ENCODE measurements at regions not wholly inside any gene's neighbourhood (a gene's known extent, or its start where the extent isn't known, plus 50 kb on each side); places are given as distances from the start of the nearest gene placed in this dataset.

DNA sequence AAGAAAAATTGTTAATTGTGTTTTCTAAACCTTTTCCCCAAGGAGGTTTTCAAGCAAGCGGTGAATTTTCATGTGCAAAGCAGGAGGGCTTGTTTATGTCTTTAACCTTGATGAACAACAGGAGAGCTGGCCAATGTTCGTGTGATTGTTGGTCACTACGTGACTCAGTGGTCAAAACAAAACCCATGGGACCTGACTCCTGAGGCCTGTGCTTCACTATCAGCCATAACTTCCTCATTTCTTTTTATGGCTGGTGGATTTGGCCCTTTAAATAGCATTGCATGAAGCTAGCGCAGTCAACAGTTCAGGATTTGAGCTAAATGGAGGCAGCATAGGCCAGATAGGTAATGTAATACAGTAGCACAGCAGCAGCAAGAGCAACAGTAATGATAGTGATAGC, 80.5 kb downstream of the MID1IP1 start:
- TF ChIP-seq, protein P1, sequence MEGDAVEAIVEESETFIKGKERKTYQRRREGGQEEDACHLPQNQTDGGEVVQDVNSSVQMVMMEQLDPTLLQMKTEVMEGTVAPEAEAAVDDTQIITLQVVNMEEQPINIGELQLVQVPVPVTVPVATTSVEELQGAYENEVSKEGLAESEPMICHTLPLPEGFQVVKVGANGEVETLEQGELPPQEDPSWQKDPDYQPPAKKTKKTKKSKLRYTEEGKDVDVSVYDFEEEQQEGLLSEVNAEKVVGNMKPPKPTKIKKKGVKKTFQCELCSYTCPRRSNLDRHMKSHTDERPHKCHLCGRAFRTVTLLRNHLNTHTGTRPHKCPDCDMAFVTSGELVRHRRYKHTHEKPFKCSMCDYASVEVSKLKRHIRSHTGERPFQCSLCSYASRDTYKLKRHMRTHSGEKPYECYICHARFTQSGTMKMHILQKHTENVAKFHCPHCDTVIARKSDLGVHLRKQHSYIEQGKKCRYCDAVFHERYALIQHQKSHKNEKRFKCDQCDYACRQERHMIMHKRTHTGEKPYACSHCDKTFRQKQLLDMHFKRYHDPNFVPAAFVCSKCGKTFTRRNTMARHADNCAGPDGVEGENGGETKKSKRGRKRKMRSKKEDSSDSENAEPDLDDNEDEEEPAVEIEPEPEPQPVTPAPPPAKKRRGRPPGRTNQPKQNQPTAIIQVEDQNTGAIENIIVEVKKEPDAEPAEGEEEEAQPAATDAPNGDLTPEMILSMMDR (IDR thresholded peaks at IDR 0.05) = no peak
- TF ChIP-seq POLR2A (IDR thresholded peaks at IDR 0.05) = no peak

Measured in uterus (tissue), 2 donors.